ENCODE measurements at regions not wholly inside any gene's neighbourhood (a gene's known extent, or its start where the extent isn't known, plus 50 kb on each side); places are given as distances from the start of the nearest gene placed in this dataset.
"Not testable (repeated sequence)": the region's sequence is repeated elsewhere in the genome, so short reads cannot be mapped to it uniquely, and the experiment has no call there.

GRCh38 chr1:214857716-214858115 is 224.8 kb upstream of the KCNK2 start:
- Histone ChIP-seq H3K9me3 (no peaks in the 10 kb centered on the region), H3K4me1 (no peaks in the 10 kb centered on the region), H3K36me3 (ENCODE audit: insufficient read depth in 1 of 2, low read depth in 1 of 2) (no peaks in the 10 kb centered on the region), H3K27me3 (ENCODE audit: insufficient read depth in 3 of 3, low read length in 2 of 3) (no peaks in the 10 kb centered on the region), H3K27ac (no peak overlapping the region), H3K4me3 (no peak overlapping the region)
- intact Hi-C loops (cut with DNase I) = no loop called here
- TF ChIP-seq CTCF (IDR thresholded peaks at IDR 0.05) = no peak
- ATAC-seq (no peak), DNase-seq (no peak)
- 50 to 52% (median 50%) methylated on average over 3 of the region's 3 CpGs for WGBS, 3 donors

DNA sequence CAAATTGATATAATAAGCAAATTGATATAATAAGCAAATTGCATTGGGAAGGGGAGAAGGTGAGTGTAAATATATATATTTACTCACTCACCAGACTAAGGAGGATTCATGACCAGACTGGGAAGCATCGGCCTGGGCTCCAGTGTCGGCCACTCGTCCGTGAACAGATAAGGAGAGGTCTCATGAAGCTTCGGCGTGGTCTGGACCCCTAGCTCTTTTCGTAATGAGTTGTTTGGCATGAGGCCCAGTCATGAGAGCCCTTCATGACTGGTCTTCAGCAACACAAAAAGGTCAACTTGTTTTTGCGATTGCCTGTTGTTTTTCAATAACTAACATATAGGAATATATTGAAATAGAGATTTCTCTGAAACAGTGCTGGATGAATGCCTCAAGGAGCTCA is 222.9 kb upstream of the KCNK2 start:
- intact Hi-C loops (cut with DNase I) = no loop called here

DNA sequence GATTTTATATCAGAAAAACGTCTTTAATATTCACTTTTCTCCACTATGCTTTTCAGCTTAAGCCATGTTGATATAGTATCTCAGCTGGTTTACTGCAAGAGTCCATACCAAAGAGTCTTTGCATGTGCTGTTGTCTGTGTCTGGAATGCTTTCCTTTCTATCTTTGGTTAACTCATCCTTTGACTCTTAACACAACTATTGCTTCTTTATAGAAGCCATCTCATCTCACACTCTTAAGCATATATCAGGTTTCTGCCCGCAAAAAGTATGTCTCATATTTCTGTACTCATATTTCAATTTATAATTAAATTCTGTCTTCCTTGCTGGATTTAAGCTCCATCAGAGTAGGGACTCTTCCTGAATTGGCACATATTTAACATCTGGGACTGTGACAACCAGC is 220.9 kb upstream of the KCNK2 start:
- intact Hi-C loops (cut with DNase I) = no loop called here
- no peaks in the 10 kb centered on the region for H3K36me3 ChIP-seq (ENCODE audit: insufficient read depth in 1 of 2, low read depth in 1 of 2)
- no peak overlapping the region for H3K27ac ChIP-seq
- TF ChIP-seq CTCF (IDR thresholded peaks at IDR 0.05) = no peak
- WGBS, 3 donors = 23 to 31% (median 26%) methylated on average over 2 of the region's 2 CpGs
- H3K4me3 ChIP-seq = no peak overlapping the region
- DNase-seq = no peak
- no peaks in the 10 kb centered on the region for H3K9me3 ChIP-seq
- H3K27me3 ChIP-seq (ENCODE audit: insufficient read depth in 3 of 3, low read length in 2 of 3) = no peaks in the 10 kb centered on the region
- ATAC-seq = no peak
- no peaks in the 10 kb centered on the region for H3K4me1 ChIP-seq

More for the DNA sequence above, 222.9 kb upstream of the KCNK2 start:
- Histone ChIP-seq H3K27me3 (ENCODE audit: insufficient read depth in 3 of 3, low read length in 2 of 3) (no peaks in the 10 kb centered on the region), H3K4me3 (no peak overlapping the region), H3K36me3 (ENCODE audit: insufficient read depth in 1 of 2, low read depth in 1 of 2) (no peaks in the 10 kb centered on the region), H3K9me3 (no peaks in the 10 kb centered on the region), H3K4me1 (no peaks in the 10 kb centered on the region), H3K27ac (no peak overlapping the region)
- no peak for TF ChIP-seq CTCF (IDR thresholded peaks at IDR 0.05)
- ATAC-seq (no peak), DNase-seq (no peak)
- WGBS, 3 donors = 83 to 84% (median 83%) methylated on average over 8 of the region's 8 CpGs

- Histone ChIP-seq H3K27me3 (ENCODE audit: insufficient read depth in 3 of 3, low read length in 2 of 3) (no peaks in the 10 kb centered on the region), H3K9me3 (no peaks in the 10 kb centered on the region), H3K4me3 (no peak overlapping the region), H3K36me3 (ENCODE audit: insufficient read depth in 1 of 2, low read depth in 1 of 2) (no peaks in the 10 kb centered on the region), H3K4me1 (no peaks in the 10 kb centered on the region), H3K27ac (no peak overlapping the region)
- TF ChIP-seq CTCF (IDR thresholded peaks at IDR 0.05) = no peak
- DNase-seq = no peak
- ATAC-seq = no peak
- intact Hi-C loops (cut with DNase I) = no loop called here
- 66 to 74% (median 71%) methylated on average over 2 of the region's 2 CpGs for WGBS, 3 donors
These were observed 220.1 kb upstream of the KCNK2 start for GRCh38 chr1:214862421-214862820.

- H3K4me1 ChIP-seq = no peaks in the 10 kb centered on the region
- intact Hi-C loops (cut with DNase I) = no loop called here
- no peaks in the 10 kb centered on the region for H3K36me3 ChIP-seq (ENCODE audit: insufficient read depth in 1 of 2, low read depth in 1 of 2)
- no peaks in the 10 kb centered on the region for H3K27me3 ChIP-seq (ENCODE audit: insufficient read depth in 3 of 3, low read length in 2 of 3)
- WGBS, 3 donors = 56 to 70% (median 58%) methylated on average over 3 of the region's 3 CpGs
- ATAC-seq = no peak
- H3K27ac ChIP-seq = no peak overlapping the region
- H3K4me3 ChIP-seq = no peak overlapping the region
- DNase-seq = no peak
- no peak for TF ChIP-seq CTCF (IDR thresholded peaks at IDR 0.05)
- no peaks in the 10 kb centered on the region for H3K9me3 ChIP-seq
These were observed 217.4 kb upstream of the KCNK2 start for GRCh38 chr1:214864896-214865688.

DNA sequence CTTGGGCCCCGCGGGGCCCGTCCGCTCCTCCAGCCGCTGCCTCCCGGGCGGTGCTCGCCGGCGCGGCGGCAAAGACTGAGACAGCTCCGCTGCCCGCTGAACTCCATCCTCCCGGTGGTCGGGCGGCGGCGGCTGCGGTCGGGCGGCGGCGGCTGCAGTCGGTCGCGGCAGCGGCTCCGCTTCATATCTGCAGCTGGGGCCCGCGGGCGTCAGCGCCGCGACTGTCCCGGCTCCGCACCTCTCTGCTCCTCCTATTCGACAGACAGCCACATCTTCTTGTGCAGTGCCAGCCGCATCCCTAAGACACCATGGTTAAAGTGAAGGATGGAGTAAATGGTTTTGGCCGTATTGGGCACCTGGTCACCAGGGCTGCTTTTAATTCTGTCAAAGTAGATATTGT is 212.1 kb upstream of the KCNK2 start:
- WGBS, 3 donors = 98 to 99% (median 98%) methylated on average over 11 to 40 of the region's 40 CpGs
- H3K4me1 ChIP-seq; intact Hi-C loops (cut with DNase I); H3K4me3 ChIP-seq; H3K27me3 ChIP-seq (ENCODE audit: insufficient read depth in 3 of 3, low read length in 2 of 3); ATAC-seq; DNase-seq; H3K27ac ChIP-seq; H3K36me3 ChIP-seq (ENCODE audit: insufficient read depth in 1 of 2, low read depth in 1 of 2); H3K9me3 ChIP-seq: not testable (repeated sequence)

Data from psoas muscle (tissue), 7 donors.